ENCODE measurements at regions not wholly inside any gene's neighbourhood (a gene's known extent, or its start where the extent isn't known, plus 50 kb on each side); places are given as distances from the start of the nearest gene placed in this dataset.

GRCh38 chr1:234973426-234974250, 155.0 kb downstream of the TOMM20 start (continued):
- TF ChIP-seq ZNF512 (CRISPR knock-in tag; IDR thresholded peaks at IDR 0.05) = no peak
- TF ChIP-seq HDAC1 (CRISPR knock-in tag; IDR thresholded peaks at IDR 0.05) = 0 out of 2 replicates have a peak, but pooled peaks have one; percentile 9
- TF ChIP-seq ZNF572 (CRISPR knock-in tag; IDR thresholded peaks at IDR 0.05) = no peak
- TF ChIP-seq TCF7 (IDR thresholded peaks at IDR 0.05; ENCODE audit: low read depth) = no peak
- TF ChIP-seq SRF (IDR thresholded peaks at IDR 0.05; ENCODE audit: low read depth, low read length) = no peak
- no peak for TF ChIP-seq EHMT2 (IDR thresholded peaks at IDR 0.05; ENCODE audit: borderline replicate concordance, low read depth, low read length)
- TF ChIP-seq ZBTB4 (CRISPR knock-in tag; IDR thresholded peaks at IDR 0.05; ENCODE audit: borderline replicate concordance) = no peak
- no peak for TF ChIP-seq ZNF563 (CRISPR knock-in tag; IDR thresholded peaks at IDR 0.05)
- TF ChIP-seq ISL2 (CRISPR knock-in tag; IDR thresholded peaks at IDR 0.05) = no peak
- TF ChIP-seq ZNF530 (CRISPR knock-in tag; IDR thresholded peaks at IDR 0.05; ENCODE audit: low read depth) = no peak
- no peak for TF ChIP-seq ZBTB40 (IDR thresholded peaks at IDR 0.05)
- TF ChIP-seq ZBTB40 (CRISPR knock-in tag; IDR thresholded peaks at IDR 0.05) = no peak
- TF ChIP-seq ZNF652 (CRISPR knock-in tag; IDR thresholded peaks at IDR 0.05; ENCODE audit: borderline replicate concordance, low read depth) = no peak
- TF ChIP-seq RFX1 (IDR thresholded peaks at IDR 0.05) = no peak
